HepG2 (cell line): ENCODE measurements at regions not wholly inside any gene's neighbourhood (a gene's known extent, or its start where the extent isn't known, plus 50 kb on each side); places are given as distances from the start of the nearest gene placed in this dataset.

Source experiments
- ADNP ChIP-seq: sonication (generic); formaldehyde crosslinking; IDR thresholded peaks from 2 replicates; pipeline ENCODE4 v1.4.0; 2020; ENCODE audit warnings: missing genetic modification reagents
- ATF3 ChIP-seq: sonication (generic); formaldehyde crosslinking; IDR thresholded peaks from 2 replicates; pipeline ENCODE4 v1.4.0; 2020; ENCODE audit warnings: missing genetic modification reagents
- EZH2 ChIP-seq: conservative IDR thresholded peaks from 2 replicates; pipeline ENCODE4 v1.6.1; 2012; ENCODE audit warnings: mild to moderate bottlenecking, low read depth, low read length, moderate library complexity
- HOXA5 ChIP-seq: sonication (generic); formaldehyde crosslinking; IDR thresholded peaks from 2 replicates; pipeline ENCODE4 v1.4.0; 2020; ENCODE audit warnings: missing genetic modification reagents
- MEIS1 ChIP-seq: sonication (generic); formaldehyde crosslinking; IDR thresholded peaks from 2 replicates; pipeline ENCODE4 v1.9.0; 2021; ENCODE audit warnings: mild to moderate bottlenecking, missing genetic modification reagents, moderate library complexity, borderline replicate concordance
- POLR2A ChIP-seq, 2 experiments: IDR thresholded peaks; 2 replicates each; pipeline ENCODE4 v1.6.1; 2011; ENCODE audit warnings: low read depth in 2 of 2, low read length in 2 of 2, mild to moderate bottlenecking in 1 of 2, moderate library complexity in 1 of 2; ENCODE audit not compliant: insufficient read depth in 1 of 2
- PREB ChIP-seq: sonication (generic); formaldehyde crosslinking; IDR thresholded peaks from 2 replicates; pipeline ENCODE4 v1.4.0; 2020; ENCODE audit warnings: missing genetic modification reagents
- ZFP91 ChIP-seq: sonication (generic); formaldehyde crosslinking; IDR thresholded peaks from 2 replicates; pipeline ENCODE4 v1.9.0; 2022; ENCODE audit warnings: missing genetic modification reagents, mild to moderate bottlenecking, borderline replicate concordance
- ZNF138 ChIP-seq: sonication (generic); formaldehyde crosslinking; IDR thresholded peaks from 2 replicates; pipeline ENCODE4 v1.5.0; 2020; ENCODE audit warnings: mild to moderate bottlenecking, low read depth, missing genetic modification reagents
- ZNF331 ChIP-seq: sonication (generic); formaldehyde crosslinking; IDR thresholded peaks from 2 replicates; pipeline ENCODE4 v1.4.0; 2020; ENCODE audit warnings: missing genetic modification reagents
- ZNF670 ChIP-seq: sonication (generic); formaldehyde crosslinking; IDR thresholded peaks from 2 replicates; pipeline ENCODE4 v1.8.0; 2022; ENCODE audit warnings: mild to moderate bottlenecking, missing genetic modification reagents, borderline replicate concordance
- ZSCAN21 ChIP-seq: sonication (generic); formaldehyde crosslinking; IDR thresholded peaks from 2 replicates; pipeline ENCODE4 v1.8.0; 2022; ENCODE audit warnings: mild to moderate bottlenecking, missing genetic modification reagents, moderate library complexity, borderline replicate concordance
- TF ChIP-seq, protein P1 (sequence below): sonication (generic); formaldehyde crosslinking; IDR thresholded peaks from 2 replicates; pipeline ENCODE4 v1.5.0; 2020; ENCODE audit warnings: mild to moderate bottlenecking, missing genetic modification reagents, moderate library complexity

- no peak for TF ChIP-seq PREB (CRISPR knock-in tag)
- no peak for TF ChIP-seq ZNF138
- TF ChIP-seq, protein P1, sequence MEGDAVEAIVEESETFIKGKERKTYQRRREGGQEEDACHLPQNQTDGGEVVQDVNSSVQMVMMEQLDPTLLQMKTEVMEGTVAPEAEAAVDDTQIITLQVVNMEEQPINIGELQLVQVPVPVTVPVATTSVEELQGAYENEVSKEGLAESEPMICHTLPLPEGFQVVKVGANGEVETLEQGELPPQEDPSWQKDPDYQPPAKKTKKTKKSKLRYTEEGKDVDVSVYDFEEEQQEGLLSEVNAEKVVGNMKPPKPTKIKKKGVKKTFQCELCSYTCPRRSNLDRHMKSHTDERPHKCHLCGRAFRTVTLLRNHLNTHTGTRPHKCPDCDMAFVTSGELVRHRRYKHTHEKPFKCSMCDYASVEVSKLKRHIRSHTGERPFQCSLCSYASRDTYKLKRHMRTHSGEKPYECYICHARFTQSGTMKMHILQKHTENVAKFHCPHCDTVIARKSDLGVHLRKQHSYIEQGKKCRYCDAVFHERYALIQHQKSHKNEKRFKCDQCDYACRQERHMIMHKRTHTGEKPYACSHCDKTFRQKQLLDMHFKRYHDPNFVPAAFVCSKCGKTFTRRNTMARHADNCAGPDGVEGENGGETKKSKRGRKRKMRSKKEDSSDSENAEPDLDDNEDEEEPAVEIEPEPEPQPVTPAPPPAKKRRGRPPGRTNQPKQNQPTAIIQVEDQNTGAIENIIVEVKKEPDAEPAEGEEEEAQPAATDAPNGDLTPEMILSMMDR (CRISPR knock-in tag): no peak
- no peak for TF ChIP-seq ZNF670 (CRISPR knock-in tag)
- TF ChIP-seq ZFP91 (CRISPR knock-in tag): no peak
- TF ChIP-seq MEIS1 (CRISPR knock-in tag): no peak
- no peak for TF ChIP-seq ZNF331 (CRISPR knock-in tag)
- TF ChIP-seq ZSCAN21: no peak
- no peak for TF ChIP-seq EZH2
- no peak for TF ChIP-seq HOXA5 (CRISPR knock-in tag)
- TF ChIP-seq ADNP (CRISPR knock-in tag): no peak
- TF ChIP-seq POLR2A (IDR thresholded peaks at IDR 0.05; ENCODE audit: insufficient read depth in 1 of 2, low read depth in 2 of 2, low read length in 2 of 2): no peak
- TF ChIP-seq ATF3 (CRISPR knock-in tag): no peak
Measured at GRCh38 chr4:34732176-34732950, 1512.0 kb downstream of the ARAP2 start.
